ENCODE measurements at regions not wholly inside any gene's neighbourhood (a gene's known extent, or its start where the extent isn't known, plus 50 kb on each side); places are given as distances from the start of the nearest gene placed in this dataset.
"Not testable (repeated sequence)": the region's sequence is repeated elsewhere in the genome, so short reads cannot be mapped to it uniquely, and the experiment has no call there.

DNA sequence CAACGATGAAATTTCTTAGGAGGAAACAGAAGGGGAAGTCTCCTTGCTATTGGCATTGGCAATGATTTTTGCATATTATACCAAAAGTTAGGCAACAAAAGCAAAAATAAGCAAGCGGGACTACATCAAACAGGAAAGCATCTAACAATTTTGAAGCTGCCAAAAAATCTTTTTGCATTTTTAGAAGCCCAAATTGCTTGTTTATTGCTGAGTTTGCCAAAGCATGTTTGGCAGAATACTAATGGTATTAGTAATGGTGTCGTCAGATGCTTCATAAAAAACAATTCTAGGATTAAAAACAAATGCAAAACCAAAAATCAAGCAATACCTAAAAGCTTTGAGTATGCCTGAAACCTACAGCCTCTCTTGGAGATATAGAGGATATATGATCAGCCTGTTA, 80.0 kb downstream of the GALR1 start:
- no peak for DNase-seq

DNA sequence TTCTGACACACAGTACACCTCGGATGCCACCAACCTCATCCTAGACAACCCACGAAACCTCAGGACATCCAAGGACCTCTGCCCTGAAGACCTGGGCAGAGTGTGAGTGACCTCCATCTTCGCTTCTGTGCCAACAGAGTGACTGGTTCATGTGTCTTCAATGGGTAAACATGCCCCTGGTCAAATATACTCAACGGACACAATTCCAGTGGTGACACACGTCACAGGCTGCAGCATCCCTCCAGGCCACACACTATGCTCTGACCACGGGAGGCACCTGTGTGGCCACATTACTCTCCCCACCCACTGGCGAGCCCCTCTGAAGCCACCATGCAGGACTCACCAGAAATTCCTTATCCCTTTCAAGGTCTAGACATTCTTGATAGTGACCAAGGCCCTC, 85.2 kb downstream of the GALR1 start:
- DNase-seq = no peak

DNA sequence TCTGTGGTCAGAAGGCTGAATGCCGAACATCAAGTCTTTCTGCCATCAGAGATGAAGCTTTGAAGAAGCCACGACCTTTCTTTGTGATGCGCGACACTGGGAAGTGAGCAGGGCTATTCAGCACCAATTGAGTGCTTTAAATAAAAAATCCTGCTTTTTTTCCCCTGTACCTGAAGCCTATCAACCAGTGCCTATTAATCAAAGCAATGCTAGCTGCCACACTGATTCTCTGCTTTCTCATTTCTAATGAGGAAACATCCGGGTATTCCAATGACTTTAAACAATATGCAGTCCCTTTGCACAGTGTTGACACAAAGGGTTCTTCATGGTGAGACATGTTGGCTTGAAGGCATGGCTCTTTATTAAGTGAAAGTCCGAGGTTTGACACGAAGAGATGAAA, 88.0 kb downstream of the GALR1 start:
- peak; percentile 1 for DNase-seq

DNA sequence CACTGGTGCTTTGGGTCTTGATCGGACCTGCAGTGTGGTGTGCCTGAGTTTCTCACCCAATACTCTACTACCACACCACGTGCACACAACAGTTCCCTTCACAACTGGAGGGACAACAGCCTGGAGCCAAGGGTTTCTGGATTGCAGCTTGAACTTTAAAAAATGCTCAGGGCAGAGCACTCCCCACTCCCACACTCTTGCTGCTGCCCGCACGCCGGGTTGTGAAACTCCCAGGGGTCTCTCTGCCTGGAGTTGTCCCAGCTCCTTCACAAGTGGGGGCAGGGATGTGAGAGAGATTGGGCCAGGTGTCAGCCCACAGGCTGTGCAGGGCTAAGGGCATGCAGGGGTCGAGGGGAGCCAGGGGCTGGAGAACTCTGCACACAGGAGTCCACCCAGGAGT, 89.4 kb downstream of the GALR1 start:
- DNase-seq = no peak

DNA sequence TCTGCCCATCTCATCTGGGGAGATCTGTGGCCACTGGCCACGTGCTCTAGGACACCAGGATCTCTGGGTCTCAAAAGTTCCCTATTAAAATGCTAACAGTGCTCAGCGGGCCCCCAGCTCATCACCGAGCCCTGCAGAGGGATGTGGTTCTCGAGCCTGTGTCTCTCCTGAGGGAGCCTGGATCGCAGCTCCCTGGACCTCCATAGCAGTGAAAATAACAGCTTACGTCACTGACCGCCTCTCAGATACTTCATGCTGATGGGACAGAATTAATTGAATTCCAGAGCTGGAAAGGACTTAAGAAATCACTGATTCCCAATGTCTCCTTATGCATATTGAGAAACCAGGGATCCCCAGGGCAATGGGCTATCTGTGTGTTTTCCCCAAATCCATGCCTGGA, 90.0 kb downstream of the GALR1 start:
- DNase-seq = no peak

DNA sequence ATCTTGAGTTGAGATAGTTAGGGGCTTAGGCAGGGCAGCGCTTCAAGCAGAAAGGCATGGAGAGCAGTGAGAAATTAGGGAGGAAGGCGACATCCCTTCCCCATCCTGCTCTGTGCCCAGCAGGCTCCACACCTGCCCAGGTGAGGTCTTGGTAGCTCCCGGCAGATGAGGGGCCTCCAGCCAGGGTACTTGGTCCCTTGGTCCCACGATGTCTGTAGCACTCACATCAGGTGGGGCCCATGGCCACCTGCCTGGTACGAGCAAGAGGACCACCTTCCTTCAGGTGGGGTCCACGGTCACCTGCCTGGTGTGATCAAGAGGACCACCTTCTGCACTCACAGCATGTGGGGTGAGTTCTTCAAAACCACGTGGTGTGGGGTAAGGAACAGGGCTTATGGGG, 91.2 kb downstream of the GALR1 start:
- DNase-seq = no peak

DNA sequence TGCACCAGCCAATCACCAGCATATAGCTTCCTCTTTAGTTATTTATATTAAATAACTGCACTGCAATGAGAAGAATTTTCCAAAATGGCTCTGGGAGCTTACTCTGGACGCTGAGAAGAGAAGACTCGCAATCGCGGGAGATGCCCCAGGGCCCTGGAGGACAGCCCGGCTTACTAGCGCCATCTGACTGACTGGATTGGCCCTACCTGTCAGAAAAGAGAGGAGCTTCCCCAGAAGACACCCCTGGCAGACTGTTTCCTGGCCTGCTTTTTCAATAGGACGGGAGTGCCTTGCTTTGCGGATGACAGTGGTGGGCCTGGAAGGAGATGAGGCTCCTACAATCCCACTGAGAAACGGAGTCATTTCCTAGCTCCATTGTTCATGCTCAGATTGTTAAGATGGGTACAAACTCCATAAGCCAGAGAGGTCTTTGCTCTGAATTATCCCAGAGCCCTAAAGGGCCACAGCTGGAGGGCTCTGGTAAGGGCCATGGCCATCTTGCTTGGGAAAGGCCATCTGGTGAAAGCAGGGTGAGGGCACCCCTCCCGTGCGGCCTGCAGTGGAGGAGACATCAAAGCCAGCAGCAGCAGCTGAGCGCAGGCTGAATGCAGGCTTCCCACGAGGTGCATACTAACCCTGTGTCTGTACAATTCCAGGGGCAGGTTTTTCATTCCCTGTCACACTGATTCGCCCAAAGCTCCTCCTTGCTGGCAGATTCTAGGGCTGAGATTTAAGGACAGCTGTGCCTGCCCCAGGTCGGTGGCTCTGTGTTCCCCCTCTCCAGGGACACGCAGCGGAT, 92.1 kb downstream of the GALR1 start:
- no peak for DNase-seq

DNA sequence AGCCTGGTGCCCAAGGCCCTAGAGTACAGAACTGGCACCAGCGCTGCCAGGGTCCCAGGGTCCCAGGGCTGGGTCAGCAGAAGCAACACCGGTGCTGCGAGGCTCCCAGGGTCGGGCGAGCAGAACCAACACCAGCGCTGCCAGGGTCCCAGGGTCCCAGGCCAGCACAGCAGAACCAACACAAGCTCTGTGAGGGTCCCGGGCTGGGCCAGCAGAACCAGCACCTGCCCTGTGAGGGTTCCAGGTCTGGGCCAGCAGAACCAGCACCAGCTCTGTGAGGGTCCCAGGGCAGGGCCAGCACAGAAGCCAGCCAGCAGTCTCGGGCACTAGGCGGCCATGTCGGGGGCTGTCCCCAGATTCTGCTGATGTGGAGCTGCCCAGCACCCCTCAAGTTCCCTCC, 93.1 kb downstream of the GALR1 start:
- DNase-seq = no peak

DNA sequence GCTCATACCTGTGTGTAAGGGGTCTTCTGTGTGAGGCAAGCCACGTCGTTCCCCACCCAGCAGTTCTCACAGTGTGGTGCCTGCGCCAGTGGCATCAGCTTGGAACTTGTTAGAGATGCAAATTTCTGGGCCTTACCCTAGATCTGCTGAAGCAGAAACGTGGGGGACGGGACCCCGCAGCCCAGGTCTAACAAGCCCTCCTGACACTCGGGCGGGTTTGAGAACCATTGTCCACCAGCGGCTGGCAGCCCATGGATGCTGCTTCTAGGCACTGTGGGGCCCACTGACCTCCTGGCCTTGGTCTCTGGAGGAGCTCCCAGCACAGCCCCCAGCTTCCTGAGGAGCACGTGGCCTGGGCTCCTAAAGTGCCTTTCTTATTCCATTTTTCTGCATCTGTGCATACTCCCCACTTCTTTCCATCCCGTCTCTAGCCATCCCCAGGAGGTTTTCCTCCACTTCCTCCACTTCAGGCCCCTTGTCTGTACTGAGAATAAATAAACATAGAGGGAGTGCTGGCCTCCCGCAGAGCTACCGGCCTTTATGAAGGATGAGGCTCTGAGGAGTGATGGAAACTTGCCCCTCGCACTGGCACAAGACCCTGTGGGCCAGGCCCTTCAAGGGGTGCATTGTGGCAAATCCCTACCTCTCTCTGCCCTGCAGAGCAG, 94.3 kb downstream of the GALR1 start:
- DNase-seq = no peak

DNA sequence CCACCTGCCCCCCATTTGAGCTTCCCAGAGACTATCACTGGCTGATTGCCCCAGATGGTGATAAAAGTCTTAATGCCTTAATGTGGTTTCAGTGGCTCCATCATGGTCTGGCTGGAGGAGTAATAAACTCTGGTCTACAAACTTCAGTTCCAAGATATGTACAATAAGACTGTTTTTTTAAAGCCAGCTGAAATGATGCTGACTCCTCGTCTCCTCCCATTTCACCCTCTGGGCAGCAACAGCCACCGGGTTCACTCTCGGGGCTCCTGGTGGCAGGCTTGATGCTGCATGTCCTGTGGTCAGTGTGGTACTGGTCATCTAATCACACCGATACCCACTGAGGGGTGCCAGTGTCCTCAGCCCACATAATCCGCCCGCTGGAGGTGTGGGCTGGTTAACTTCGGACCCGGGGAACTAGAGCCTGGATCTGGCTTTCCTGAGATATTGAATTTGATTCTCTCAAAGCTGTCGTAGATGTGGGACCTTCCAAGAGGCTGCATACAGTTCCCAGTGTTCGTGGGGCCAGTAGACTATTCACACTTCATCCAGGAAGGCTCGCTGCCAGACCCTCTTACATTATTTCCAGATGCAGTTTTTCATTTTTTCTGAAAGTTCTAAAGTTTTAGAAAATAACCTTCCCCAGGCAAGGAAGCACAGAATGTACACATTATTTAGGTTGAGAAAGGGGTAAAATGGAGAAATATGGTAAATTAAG, 95.3 kb downstream of the GALR1 start:
- DNase-seq = no peak

DNA sequence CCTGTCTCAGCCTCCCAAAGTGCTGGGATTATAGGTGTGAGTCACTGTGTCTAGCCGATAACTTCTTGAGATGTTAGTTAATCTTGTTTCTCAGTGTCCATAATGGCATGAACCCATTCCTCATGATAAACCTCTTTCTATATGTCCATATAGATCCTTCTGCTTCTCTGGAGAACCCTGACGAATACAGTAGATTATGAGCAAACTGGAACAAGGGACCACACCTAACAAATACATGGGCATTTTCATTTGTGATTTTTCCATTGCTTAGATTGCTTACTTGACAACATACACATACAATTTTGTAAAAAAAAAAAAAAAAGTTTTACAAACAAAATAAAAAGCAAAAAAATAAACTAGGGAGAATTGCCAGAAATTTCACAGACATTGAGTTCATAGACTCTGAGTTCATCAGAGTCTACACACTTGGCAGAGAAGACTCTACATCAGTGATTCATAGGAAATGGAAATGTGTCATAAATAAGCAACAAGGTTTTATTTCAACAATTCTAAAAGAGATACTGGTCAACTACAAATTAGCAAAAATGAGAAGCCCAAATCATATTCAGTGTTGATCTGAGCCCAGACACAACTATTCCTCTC, 96.7 kb downstream of the GALR1 start:
- DNase-seq = no peak

DNA sequence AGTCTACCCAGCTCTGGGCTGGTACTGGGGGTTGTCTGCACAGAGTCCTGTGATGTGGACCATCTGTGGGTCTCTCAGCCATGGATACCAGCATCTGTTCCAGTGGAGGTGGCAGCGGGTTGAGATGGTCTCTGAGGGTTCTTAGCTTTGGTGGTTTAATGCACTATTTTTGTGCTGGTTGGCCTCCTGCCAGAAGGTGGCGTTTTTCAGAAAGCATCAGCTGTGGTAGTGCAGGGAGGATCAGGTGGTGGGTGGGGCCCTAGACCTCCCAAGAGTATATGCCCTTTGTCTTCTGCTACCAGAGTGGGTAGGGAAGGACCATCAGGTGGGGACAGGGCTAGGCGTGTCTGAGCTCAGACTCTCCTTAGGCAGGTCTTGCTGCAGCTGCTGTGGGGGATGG, 103.7 kb downstream of the GALR1 start:
- not testable (repeated sequence) for DNase-seq

DNA sequence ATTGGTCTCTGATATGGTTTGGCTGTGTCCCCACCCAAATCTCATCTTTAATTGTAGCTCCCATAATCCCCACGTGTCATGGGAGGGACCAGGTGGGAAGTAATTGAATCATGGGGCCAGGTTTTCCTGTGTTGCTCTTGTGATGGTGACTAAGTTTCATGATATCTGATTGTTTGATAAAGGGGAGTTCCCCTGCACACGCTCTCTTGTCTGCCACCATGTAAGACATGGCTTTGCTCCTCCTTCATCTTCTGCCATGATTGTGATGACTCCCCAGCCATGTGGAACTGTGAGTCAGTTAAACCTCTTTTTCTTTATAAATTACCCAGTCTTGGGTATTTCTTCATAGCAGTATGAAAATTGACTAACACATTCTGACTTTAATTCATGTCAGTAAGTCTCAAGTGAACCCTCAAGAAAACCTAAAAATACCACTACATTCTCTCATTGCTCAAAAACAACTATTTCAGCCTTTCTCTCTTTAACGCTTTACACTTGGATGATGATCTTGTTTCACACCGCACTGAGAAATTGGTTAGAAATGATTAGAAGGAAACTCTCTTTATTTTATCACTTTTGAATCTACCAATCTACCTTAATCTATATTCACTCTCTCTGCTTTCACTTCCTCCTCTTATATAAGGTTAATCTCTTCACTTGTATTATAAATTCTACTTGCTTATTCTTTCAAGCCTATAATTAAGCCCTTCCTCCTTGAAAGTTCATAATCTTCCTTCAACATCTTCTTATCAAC, 110.1 kb downstream of the GALR1 start:
- DNase-seq = no peak

DNA sequence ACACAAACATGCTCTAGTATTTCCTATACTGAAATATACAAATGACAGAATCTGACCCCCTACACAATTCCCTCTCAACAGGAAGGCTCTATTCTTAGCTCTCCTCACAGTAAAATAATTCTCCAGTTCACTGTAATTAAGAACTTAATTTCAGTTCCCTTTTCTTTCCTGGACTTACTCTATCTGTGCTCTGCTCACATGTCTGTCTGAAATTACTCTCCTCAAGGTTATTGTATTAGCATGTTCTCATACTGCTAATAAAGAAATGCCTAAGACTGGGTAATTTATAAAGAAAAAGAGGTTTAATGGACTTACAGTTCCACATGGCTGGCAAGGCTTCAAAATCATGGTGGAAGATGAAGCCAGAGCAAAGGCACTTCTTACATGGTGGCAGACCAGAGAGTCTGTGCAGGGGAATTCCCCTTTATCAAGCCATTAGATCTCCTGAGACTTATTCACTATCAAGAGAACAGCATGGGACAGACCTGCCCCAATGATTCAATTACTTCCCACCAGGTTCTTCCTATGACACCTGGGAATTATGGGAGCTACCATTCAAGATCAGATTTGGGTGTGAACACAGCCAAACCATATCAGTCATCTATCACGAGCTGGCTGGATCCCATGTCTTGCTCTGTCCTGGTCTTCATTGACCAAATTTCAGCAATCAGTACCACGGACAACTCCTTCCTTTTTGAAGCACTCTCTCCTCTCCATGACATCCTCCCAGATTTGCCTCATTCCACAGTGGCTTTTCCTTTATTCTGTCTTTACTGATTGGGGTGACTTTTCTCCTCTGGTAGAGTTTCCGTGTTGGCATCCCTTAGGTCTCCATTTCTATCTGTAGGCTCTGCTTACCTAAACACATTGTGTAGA, 110.9 kb downstream of the GALR1 start:
- no peak for DNase-seq

DNA sequence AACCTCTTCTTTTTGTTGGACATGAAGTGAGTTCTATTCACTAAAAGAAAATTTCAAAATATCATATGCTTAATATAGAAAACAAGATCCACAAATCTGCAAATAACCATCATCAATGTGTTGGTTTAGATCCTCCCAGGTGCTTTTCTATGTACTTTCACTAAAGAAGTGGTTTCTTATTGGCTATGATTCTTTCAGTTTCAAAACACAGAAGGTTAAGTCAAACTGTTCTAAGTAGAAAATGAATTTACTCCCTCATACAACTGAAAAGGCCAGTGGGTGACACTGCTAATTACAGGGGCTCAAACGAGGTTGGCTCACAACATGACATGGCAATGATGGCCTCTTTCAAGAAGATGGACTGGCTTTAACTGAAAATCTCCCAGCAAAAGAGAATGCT, 111.7 kb downstream of the GALR1 start:
- no peak for DNase-seq

DNA sequence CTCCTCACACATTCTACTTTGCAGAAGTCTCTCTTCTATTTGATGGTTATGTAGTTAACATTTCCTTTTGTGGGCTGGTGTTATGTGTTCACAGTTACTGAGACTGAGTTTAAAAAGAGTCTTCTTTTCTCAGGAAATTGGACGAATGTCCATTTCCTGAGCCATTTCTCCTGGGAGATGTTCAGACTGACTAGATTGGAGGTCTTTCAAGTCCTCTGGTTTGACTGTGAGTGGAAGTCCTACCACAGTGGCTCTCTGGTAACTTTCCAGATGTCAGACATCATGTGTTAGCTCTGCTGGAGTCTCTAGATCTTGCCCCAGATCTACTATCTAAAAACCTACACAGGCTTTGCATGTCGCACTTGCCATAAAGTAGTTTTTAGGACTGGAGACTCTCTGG, 116.0 kb downstream of the GALR1 start:
- DNase-seq = no peak

DNA sequence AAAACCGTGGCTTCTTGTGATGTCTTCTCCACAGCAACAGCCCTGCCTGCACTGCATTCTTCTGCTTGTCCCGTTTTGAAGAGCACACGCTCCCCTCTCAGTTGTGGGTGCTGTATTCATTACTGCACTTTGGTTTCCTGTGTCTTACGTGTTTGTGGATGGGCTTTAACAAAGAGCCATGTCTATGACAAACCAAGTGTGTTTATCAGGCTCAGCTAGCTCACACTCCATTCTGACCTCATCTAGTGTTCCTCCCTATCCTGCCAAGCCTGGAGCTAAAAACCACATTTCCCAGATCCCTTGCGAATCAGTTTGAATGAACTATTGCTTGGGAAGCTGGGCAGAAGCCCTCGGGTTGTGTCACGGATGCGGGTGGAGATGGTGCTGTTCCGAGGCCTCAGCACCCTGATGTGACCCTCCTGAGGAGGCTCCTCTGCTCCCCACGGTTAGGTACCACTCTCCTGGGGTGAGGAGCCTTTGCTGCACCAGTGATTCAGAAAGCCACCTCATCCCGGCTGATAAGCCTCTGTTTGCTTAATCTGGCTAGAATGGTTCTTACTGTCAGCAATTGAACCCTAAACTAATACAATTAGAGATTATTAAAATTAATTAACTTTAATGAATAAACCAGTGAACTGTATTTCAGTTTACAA, 116.5 kb downstream of the GALR1 start:
- DNase-seq = no peak

DNA sequence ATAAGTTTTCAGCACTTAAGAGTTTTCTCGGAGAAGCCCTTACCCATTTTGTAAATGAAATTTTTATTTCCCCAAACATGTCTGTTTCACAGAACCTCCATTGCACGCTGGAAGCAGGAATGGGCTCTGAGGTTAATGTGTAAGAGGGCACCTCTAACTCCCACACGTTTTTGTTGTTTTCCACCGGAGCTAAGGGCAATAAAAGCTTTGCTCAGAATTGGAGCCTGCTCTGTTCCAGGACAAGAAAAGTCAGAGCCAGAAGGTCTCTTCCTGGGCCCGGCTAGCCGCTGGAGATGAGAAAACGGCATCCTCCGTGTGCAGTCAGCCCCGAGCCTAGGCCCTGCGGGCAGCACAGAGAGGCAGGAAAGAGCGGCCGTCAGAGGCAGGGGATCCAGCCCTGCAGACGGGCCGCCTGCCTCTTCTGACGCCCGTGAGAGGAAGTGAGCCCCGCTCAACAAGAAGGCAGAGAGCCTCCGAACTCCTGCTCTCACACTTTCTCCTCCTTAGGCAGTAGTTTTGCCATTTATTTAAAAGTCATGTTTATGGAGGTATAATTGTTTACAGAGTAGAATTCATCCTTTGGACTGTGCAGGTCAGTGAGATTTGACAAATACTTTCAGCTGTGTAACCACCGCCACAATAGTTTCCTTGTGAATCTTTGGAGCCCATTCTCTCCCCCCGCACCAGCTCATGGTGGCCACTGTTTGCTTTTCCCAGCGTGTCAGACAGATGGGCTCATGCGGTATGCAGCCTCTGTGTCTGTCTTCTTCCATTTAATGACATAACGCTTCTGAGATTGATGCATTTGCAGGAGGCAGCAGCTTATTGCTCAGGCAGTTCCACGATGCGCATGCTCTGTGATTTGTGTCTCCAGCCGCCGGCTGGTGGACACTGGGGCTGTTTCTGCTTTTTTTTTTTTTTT, 117.3 kb downstream of the GALR1 start:
- DNase-seq = peak; percentile 91

DNA sequence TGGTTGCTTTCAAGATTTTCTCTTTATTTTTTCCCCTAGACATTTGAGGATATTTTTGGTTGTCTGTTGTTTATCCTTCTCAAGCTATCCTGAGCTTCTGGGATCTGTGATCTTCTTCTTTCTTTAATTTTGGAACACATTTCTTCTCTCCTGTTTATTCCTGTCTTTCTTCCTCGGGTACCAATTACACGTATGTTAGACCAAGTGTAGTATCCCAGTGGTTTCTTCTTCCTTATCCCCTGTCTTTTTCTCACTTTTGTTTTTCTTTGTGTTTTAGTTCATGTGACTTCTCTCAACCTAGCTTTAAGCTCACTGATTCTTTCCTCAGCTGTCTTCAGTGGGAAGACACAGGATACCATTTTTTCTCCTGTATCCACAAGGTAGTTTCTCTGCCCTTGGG, 120.0 kb downstream of the GALR1 start:
- DNase-seq = no peak
